ENCODE measurements at regions not wholly inside any gene's neighbourhood (a gene's known extent, or its start where the extent isn't known, plus 50 kb on each side); places are given as distances from the start of the nearest gene placed in this dataset.

DNA sequence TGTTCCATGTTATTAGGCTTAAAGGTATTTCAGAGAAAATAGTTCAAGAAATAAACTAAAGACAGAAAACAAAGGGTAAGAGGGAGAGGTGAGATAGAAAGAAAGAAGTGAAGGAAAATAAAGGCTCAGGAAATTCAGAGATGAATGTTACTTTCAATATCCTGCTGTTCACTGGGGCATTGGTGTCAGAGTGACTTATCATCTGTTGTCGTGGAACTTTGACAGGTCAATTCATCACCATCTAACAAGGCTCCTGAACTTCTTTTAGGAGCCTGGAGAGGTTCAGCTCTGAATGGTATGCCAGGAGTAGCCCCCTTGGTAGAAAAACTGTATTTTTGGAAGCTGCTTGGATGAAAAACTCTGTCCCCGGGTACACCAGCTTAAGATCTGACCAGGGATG is 100.1 kb downstream of the KLF6 start:
- TF ChIP-seq, protein P1, sequence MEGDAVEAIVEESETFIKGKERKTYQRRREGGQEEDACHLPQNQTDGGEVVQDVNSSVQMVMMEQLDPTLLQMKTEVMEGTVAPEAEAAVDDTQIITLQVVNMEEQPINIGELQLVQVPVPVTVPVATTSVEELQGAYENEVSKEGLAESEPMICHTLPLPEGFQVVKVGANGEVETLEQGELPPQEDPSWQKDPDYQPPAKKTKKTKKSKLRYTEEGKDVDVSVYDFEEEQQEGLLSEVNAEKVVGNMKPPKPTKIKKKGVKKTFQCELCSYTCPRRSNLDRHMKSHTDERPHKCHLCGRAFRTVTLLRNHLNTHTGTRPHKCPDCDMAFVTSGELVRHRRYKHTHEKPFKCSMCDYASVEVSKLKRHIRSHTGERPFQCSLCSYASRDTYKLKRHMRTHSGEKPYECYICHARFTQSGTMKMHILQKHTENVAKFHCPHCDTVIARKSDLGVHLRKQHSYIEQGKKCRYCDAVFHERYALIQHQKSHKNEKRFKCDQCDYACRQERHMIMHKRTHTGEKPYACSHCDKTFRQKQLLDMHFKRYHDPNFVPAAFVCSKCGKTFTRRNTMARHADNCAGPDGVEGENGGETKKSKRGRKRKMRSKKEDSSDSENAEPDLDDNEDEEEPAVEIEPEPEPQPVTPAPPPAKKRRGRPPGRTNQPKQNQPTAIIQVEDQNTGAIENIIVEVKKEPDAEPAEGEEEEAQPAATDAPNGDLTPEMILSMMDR (IDR thresholded peaks at IDR 0.05), result no peak
- TF ChIP-seq POLR2A (IDR thresholded peaks at IDR 0.05), result no peak
